Activated T-cell treated with anti-CD3 and anti-CD28 coated beads, Interleukin-2, amount 50 U/mL, for 24 hours (primary cell): ENCODE measurements at regions not wholly inside any gene's neighbourhood (a gene's known extent, or its start where the extent isn't known, plus 50 kb on each side); places are given as distances from the start of the nearest gene placed in this dataset.
A peak's percentile ranks its signal among the peaks of the same experiment; 100 is the strongest.

ENCODE experiments used
- DNase-seq: peaks from one replicate; pipeline ENCODE4 v3.0.0-alpha.2; 2020
- H3K27ac Mint-ChIP-seq: 2 replicates; pipeline ENCODE4 v1.8.0; 2020; ENCODE audit warnings: mild to moderate bottlenecking, mixed read lengths
- H3K27me3 Mint-ChIP-seq: 2 replicates; pipeline ENCODE4 v1.8.0; 2020; ENCODE audit warnings: mixed read lengths
- H3K36me3 Mint-ChIP-seq: 2 replicates; pipeline ENCODE4 v1.8.0; 2020; ENCODE audit warnings: low read depth, mixed read lengths
- H3K4me1 Mint-ChIP-seq: 2 replicates; pipeline ENCODE4 v1.8.0; 2020; ENCODE audit warnings: low read depth, mixed read lengths
- H3K4me3 Mint-ChIP-seq: 2 replicates; pipeline ENCODE4 v1.8.0; 2020; ENCODE audit warnings: mild to moderate bottlenecking, moderate library complexity, mixed read lengths
- H3K9me3 Mint-ChIP-seq: 2 replicates; pipeline ENCODE4 v1.8.0; 2020; ENCODE audit warnings: mixed read lengths

GRCh38 chr2:64295326-64296139 is 151.3 kb upstream of the PELI1 start:
- Mint-ChIP-seq H3K27me3 (no peaks in the 10 kb centered on the region), H3K36me3 (no peaks in the 10 kb centered on the region), H3K9me3 (no peaks in the 10 kb centered on the region), H3K27ac (peak overlapping the region; percentile 87), H3K4me1 (peaks cover 35% of the 10 kb centered on the region), H3K4me3 (no peak overlapping the region)
- peak; percentile 57 for DNase-seq

GRCh38 chr2:64296140-64296480 is 151.9 kb upstream of the PELI1 start:
- DNase-seq = no peak
- Mint-ChIP-seq H3K9me3 (no peaks in the 10 kb centered on the region), H3K36me3 (no peaks in the 10 kb centered on the region), H3K4me1 (peaks cover 35% of the 10 kb centered on the region), H3K27me3 (no peaks in the 10 kb centered on the region), H3K27ac (peak overlapping the region; percentile 87), H3K4me3 (peak overlapping the region; percentile 8)

- H3K27me3 Mint-ChIP-seq = no peaks in the 10 kb centered on the region
- H3K36me3 Mint-ChIP-seq = no peaks in the 10 kb centered on the region
- H3K9me3 Mint-ChIP-seq = no peaks in the 10 kb centered on the region
- H3K4me3 Mint-ChIP-seq = no peak overlapping the region
- peaks cover 35% of the 10 kb centered on the region for H3K4me1 Mint-ChIP-seq
- no peak overlapping the region for H3K27ac Mint-ChIP-seq
- no peak for DNase-seq
These were observed 152.6 kb upstream of the PELI1 start for GRCh38 chr2:64296695-64297346.

- Mint-ChIP-seq H3K27ac (no peak overlapping the region), H3K9me3 (no peaks in the 10 kb centered on the region), H3K27me3 (no peaks in the 10 kb centered on the region), H3K4me3 (no peak overlapping the region), H3K4me1 (peaks cover 35% of the 10 kb centered on the region), H3K36me3 (no peaks in the 10 kb centered on the region)
- no peak for DNase-seq
These were observed 153.9 kb upstream of the PELI1 start for GRCh38 chr2:64298161-64298560.

GRCh38 chr2:64300066-64300465 is 153.9 kb upstream of the LGALSL start:
- no peaks in the 10 kb centered on the region for H3K27me3 Mint-ChIP-seq
- H3K4me1 Mint-ChIP-seq = peaks cover 27% of the 10 kb centered on the region
- H3K9me3 Mint-ChIP-seq = peaks cover 5% of the 10 kb centered on the region
- no peak for DNase-seq
- H3K4me3 Mint-ChIP-seq = no peak overlapping the region
- no peaks in the 10 kb centered on the region for H3K36me3 Mint-ChIP-seq
- H3K27ac Mint-ChIP-seq = no peak overlapping the region

- peaks cover 15% of the 10 kb centered on the region for H3K9me3 Mint-ChIP-seq
- DNase-seq = no peak
- peaks cover 2% of the 10 kb centered on the region for H3K4me1 Mint-ChIP-seq
- no peaks in the 10 kb centered on the region for H3K36me3 Mint-ChIP-seq
- H3K27ac Mint-ChIP-seq = no peak overlapping the region
- H3K4me3 Mint-ChIP-seq = no peak overlapping the region
- H3K27me3 Mint-ChIP-seq = no peaks in the 10 kb centered on the region
These were observed 150.7 kb upstream of the LGALSL start for GRCh38 chr2:64303250-64303649.

GRCh38 chr2:64307421-64307820 is 146.5 kb upstream of the LGALSL start:
- H3K36me3 Mint-ChIP-seq = no peaks in the 10 kb centered on the region
- no peak overlapping the region for H3K27ac Mint-ChIP-seq
- no peak for DNase-seq
- H3K4me1 Mint-ChIP-seq = peaks cover 2% of the 10 kb centered on the region
- H3K4me3 Mint-ChIP-seq = no peak overlapping the region
- no peaks in the 10 kb centered on the region for H3K27me3 Mint-ChIP-seq
- H3K9me3 Mint-ChIP-seq = peaks cover 15% of the 10 kb centered on the region

GRCh38 chr2:64311191-64311910 is 142.6 kb upstream of the LGALSL start:
- no peaks in the 10 kb centered on the region for H3K27me3 Mint-ChIP-seq
- no peak for DNase-seq
- no peaks in the 10 kb centered on the region for H3K9me3 Mint-ChIP-seq
- H3K4me1 Mint-ChIP-seq = peaks cover 2% of the 10 kb centered on the region
- no peaks in the 10 kb centered on the region for H3K36me3 Mint-ChIP-seq
- H3K27ac Mint-ChIP-seq = no peak overlapping the region
- no peak overlapping the region for H3K4me3 Mint-ChIP-seq

- Mint-ChIP-seq H3K4me3 (no peak overlapping the region), H3K27me3 (no peaks in the 10 kb centered on the region), H3K27ac (no peak overlapping the region), H3K4me1 (peaks cover 2% of the 10 kb centered on the region), H3K36me3 (no peaks in the 10 kb centered on the region), H3K9me3 (no peaks in the 10 kb centered on the region)
- no peak for DNase-seq
These were observed 141.9 kb upstream of the LGALSL start for GRCh38 chr2:64311948-64312621.

GRCh38 chr2:64312622-64313397 is 141.2 kb upstream of the LGALSL start:
- Mint-ChIP-seq H3K9me3 (no peaks in the 10 kb centered on the region), H3K36me3 (no peaks in the 10 kb centered on the region), H3K4me3 (no peak overlapping the region), H3K27ac (no peak overlapping the region), H3K27me3 (no peaks in the 10 kb centered on the region), H3K4me1 (peaks cover 8% of the 10 kb centered on the region)
- no peak for DNase-seq

- Mint-ChIP-seq H3K27ac (no peak overlapping the region), H3K4me3 (no peak overlapping the region), H3K4me1 (peaks cover 12% of the 10 kb centered on the region), H3K27me3 (no peaks in the 10 kb centered on the region), H3K36me3 (no peaks in the 10 kb centered on the region), H3K9me3 (no peaks in the 10 kb centered on the region)
- no peak for DNase-seq
These were observed 140.6 kb upstream of the LGALSL start for GRCh38 chr2:64313398-64313723.

GRCh38 chr2:64315291-64315960 is 138.5 kb upstream of the LGALSL start:
- Mint-ChIP-seq H3K9me3 (no peaks in the 10 kb centered on the region), H3K27me3 (no peaks in the 10 kb centered on the region), H3K4me3 (no peak overlapping the region), H3K27ac (no peak overlapping the region), H3K4me1 (peaks cover 16% of the 10 kb centered on the region), H3K36me3 (no peaks in the 10 kb centered on the region)
- DNase-seq = no peak

GRCh38 chr2:64317707-64318475 is 136.1 kb upstream of the LGALSL start:
- Mint-ChIP-seq H3K27ac (no peak overlapping the region), H3K4me1 (peaks cover 14% of the 10 kb centered on the region)

More at GRCh38 chr2:64317707-64318475, 136.1 kb upstream of the LGALSL start:
- no peak for DNase-seq
- no peaks in the 10 kb centered on the region for H3K9me3 Mint-ChIP-seq
- no peaks in the 10 kb centered on the region for H3K36me3 Mint-ChIP-seq
- H3K27me3 Mint-ChIP-seq = no peaks in the 10 kb centered on the region
- H3K4me3 Mint-ChIP-seq = no peak overlapping the region
